Mammary epithelial cell (primary cell): ENCODE measurements at regions not wholly inside any gene's neighbourhood (a gene's known extent, or its start where the extent isn't known, plus 50 kb on each side); places are given as distances from the start of the nearest gene placed in this dataset.

Source experiments
- EZH2 ChIP-seq: IDR thresholded peaks from 2 replicates; pipeline ENCODE4 v1.6.1; 2012; ENCODE audit warnings: low read length, inconsistent platforms, borderline replicate concordance
- TF ChIP-seq, protein P1 (sequence below), 2 donors: IDR thresholded peaks in 1 of 2; conservative IDR thresholded peaks in 1 of 2; 2 replicates each; pipeline ENCODE4 v1.5.1; 2011 to 2012; ENCODE audit warnings: inconsistent platforms in 2 of 2, low read length in 2 of 2, mild to moderate bottlenecking in 2 of 2, control low read depth in 1 of 2, low read depth in 1 of 2; ENCODE audit not compliant: insufficient read depth in 1 of 2; ENCODE audit errors: extremely low read depth in 1 of 2

DNA sequence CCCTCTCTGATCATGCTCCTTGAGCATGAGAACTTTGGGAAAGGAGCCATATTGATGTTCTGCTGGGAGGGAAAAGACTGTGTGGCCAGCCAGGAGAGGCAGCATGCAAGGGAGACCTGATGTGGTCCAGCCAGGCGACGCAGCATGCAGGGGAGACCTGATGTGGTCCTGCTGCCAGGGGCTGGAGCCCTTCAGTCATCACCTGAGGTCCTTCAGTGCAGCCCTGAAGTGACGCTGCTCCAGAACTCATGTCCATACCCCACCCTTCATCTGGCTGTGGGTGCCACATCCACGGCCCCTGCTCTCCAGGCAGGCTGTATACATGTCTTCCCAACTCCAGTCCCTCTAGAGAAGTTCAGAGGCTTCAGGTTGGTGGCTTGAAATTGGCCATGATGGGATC is 134.4 kb downstream of the ERMARD start:
- no peak for TF ChIP-seq EZH2
- TF ChIP-seq, protein P1, sequence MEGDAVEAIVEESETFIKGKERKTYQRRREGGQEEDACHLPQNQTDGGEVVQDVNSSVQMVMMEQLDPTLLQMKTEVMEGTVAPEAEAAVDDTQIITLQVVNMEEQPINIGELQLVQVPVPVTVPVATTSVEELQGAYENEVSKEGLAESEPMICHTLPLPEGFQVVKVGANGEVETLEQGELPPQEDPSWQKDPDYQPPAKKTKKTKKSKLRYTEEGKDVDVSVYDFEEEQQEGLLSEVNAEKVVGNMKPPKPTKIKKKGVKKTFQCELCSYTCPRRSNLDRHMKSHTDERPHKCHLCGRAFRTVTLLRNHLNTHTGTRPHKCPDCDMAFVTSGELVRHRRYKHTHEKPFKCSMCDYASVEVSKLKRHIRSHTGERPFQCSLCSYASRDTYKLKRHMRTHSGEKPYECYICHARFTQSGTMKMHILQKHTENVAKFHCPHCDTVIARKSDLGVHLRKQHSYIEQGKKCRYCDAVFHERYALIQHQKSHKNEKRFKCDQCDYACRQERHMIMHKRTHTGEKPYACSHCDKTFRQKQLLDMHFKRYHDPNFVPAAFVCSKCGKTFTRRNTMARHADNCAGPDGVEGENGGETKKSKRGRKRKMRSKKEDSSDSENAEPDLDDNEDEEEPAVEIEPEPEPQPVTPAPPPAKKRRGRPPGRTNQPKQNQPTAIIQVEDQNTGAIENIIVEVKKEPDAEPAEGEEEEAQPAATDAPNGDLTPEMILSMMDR (conservative IDR thresholded peaks at IDR 0.05 in 1 of 2, IDR thresholded peaks at IDR 0.05 in 1 of 2; ENCODE audit: extremely low read depth in 1 of 2, insufficient read depth in 1 of 2, low read depth in 1 of 2, low read length in 2 of 2), result no peak
